C4-2B (cell line): ENCODE measurements at regions not wholly inside any gene's neighbourhood (a gene's known extent, or its start where the extent isn't known, plus 50 kb on each side); places are given as distances from the start of the nearest gene placed in this dataset.

Experiments
- H3K27ac ChIP-seq: fragments of 450-650 bp; 2 replicates; pipeline ENCODE4 v1.5.1; 2017
- CTCF ChIP-seq: fragments of 450-650 bp; conservative IDR thresholded peaks from 2 replicates; pipeline ENCODE4 v1.5.1; 2017; ENCODE audit warnings: mild to moderate bottlenecking
- ZFX ChIP-seq: fragments of 450-650 bp; IDR thresholded peaks from 2 replicates; pipeline ENCODE4 v1.6.1; 2017

GRCh38 chr10:52977581-52977980 is 205.0 kb upstream of the MBL2 start:
- no peak overlapping the region for H3K27ac ChIP-seq
- TF ChIP-seq ZFX (no peak), CTCF (no peak)

- TF ChIP-seq CTCF, result no peak
- TF ChIP-seq ZFX, result no peak
- H3K27ac ChIP-seq, result no peak overlapping the region
Observed at GRCh38 chr10:52967806-52968795, 195.5 kb upstream of the MBL2 start.

- no peak for TF ChIP-seq ZFX
- no peak for TF ChIP-seq CTCF
- no peak overlapping the region for H3K27ac ChIP-seq
Observed at GRCh38 chr10:52966904-52967303, 194.3 kb upstream of the MBL2 start.

GRCh38 chr10:52965938-52966401 is 193.4 kb upstream of the MBL2 start:
- TF ChIP-seq CTCF, result no peak
- H3K27ac ChIP-seq, result no peak overlapping the region

- H3K27ac ChIP-seq, result no peak overlapping the region
- TF ChIP-seq CTCF, result no peak
- TF ChIP-seq ZFX, result no peak
Observed at GRCh38 chr10:52965509-52965908, 192.9 kb upstream of the MBL2 start.

- TF ChIP-seq ZFX (no peak), CTCF (no peak)
- H3K27ac ChIP-seq, result no peak overlapping the region
Observed at GRCh38 chr10:52961323-52961722, 188.7 kb upstream of the MBL2 start.

- no peak for TF ChIP-seq CTCF
- H3K27ac ChIP-seq, result no peak overlapping the region
Observed at GRCh38 chr10:52959810-52960209, 187.2 kb upstream of the MBL2 start.
